SK-N-SH treated with all-trans-retinoic acid at 6 μM for 48 hours (cell line): ENCODE measurements at regions not wholly inside any gene's neighbourhood (a gene's known extent, or its start where the extent isn't known, plus 50 kb on each side); places are given as distances from the start of the nearest gene placed in this dataset.

Source experiments
- CREB5 ChIP-seq: fragments of 250-450 bp; sonication (Bioruptor Pico); IDR thresholded peaks from 2 replicates; pipeline ENCODE4 v1.5.1; 2020; ENCODE audit warnings: low read depth, mild to moderate bottlenecking, moderate library complexity
- GLIS3 ChIP-seq: fragments of 250-450 bp; sonication (Bioruptor Pico); IDR thresholded peaks from 2 replicates; pipeline ENCODE4 v1.5.0; 2020; ENCODE audit warnings: mild to moderate bottlenecking, moderate library complexity
- SNAI2 ChIP-seq: fragments of 250-450 bp; sonication (Bioruptor Pico); IDR thresholded peaks from 2 replicates; pipeline ENCODE4 v1.5.0; 2020; ENCODE audit warnings: mild to moderate bottlenecking, moderate library complexity
- ZFP3 ChIP-seq: fragments of 250-450 bp; sonication (Bioruptor Pico); IDR thresholded peaks from 2 replicates; pipeline ENCODE4 v1.5.0; 2020; ENCODE audit warnings: mild to moderate bottlenecking, moderate library complexity
- ZNF8 ChIP-seq: fragments of 450-650 bp; formaldehyde crosslinking; IDR thresholded peaks from 2 replicates; pipeline ENCODE4 v1.5.0; 2020; ENCODE audit warnings: mild to moderate bottlenecking, moderate library complexity
- TF ChIP-seq, protein P1 (sequence below): fragments of 250-450 bp; sonication (Bioruptor Pico); IDR thresholded peaks from 2 replicates; pipeline ENCODE4 v1.8.0; 2020; ENCODE audit warnings: mild to moderate bottlenecking, moderate library complexity, borderline replicate concordance

DNA sequence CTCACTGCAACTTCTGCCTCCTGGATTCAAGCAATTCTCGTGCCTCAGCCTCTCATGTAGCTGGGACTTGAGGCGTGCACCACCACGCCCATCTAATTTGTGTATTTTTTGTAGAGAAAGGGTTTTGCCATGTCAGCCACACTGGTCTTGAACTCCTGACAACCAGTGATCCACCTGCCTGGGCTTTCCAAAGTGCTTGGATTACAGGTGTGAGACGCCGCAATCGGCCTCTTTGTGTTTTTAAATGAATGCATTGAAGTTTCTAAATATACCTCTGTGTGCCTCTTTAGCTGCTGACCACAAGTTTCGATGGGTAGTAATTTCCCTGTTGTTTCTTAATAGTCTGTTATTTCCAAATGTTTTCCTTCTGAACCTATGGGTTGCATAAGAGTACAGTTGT is 765.3 kb upstream of the GRIA3 start:
- TF ChIP-seq, protein P1, sequence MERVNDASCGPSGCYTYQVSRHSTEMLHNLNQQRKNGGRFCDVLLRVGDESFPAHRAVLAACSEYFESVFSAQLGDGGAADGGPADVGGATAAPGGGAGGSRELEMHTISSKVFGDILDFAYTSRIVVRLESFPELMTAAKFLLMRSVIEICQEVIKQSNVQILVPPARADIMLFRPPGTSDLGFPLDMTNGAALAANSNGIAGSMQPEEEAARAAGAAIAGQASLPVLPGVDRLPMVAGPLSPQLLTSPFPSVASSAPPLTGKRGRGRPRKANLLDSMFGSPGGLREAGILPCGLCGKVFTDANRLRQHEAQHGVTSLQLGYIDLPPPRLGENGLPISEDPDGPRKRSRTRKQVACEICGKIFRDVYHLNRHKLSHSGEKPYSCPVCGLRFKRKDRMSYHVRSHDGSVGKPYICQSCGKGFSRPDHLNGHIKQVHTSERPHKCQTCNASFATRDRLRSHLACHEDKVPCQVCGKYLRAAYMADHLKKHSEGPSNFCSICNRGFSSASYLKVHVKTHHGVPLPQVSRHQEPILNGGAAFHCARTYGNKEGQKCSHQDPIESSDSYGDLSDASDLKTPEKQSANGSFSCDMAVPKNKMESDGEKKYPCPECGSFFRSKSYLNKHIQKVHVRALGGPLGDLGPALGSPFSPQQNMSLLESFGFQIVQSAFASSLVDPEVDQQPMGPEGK (CRISPR knock-in tag), result no peak
- TF ChIP-seq SNAI2 (CRISPR knock-in tag), result no peak
- no peak for TF ChIP-seq ZNF8 (CRISPR knock-in tag)
- TF ChIP-seq ZFP3 (CRISPR knock-in tag), result no peak
- no peak for TF ChIP-seq GLIS3 (CRISPR knock-in tag)
- no peak for TF ChIP-seq CREB5 (CRISPR knock-in tag)
